Right forelimb (tissue), 1 donor: ENCODE measurements at regions not wholly inside any gene's neighbourhood (a gene's known extent, or its start where the extent isn't known, plus 50 kb on each side); places are given as distances from the start of the nearest gene placed in this dataset.

Experiments
- DNase-seq: peaks from one replicate; pipeline ENCODE4 v3.0.0-alpha.2; 2018

- no peak for DNase-seq
These were observed 427.4 kb downstream of the CETN3 start for GRCh38 chr5:89981878-89982773.

GRCh38 chr5:89981021-89981420, 428.5 kb downstream of the CETN3 start:
- no peak for DNase-seq

GRCh38 chr5:89973516-89973915, 436.0 kb downstream of the CETN3 start:
- DNase-seq = no peak

GRCh38 chr5:89972901-89973300, 436.7 kb downstream of the CETN3 start:
- no peak for DNase-seq

- DNase-seq = peak; percentile 43
These were observed 440.6 kb downstream of the CETN3 start for GRCh38 chr5:89968958-89969381.

GRCh38 chr5:89967771-89968444, 441.6 kb downstream of the CETN3 start:
- no peak for DNase-seq

- no peak for DNase-seq
These were observed 452.7 kb downstream of the CETN3 start for GRCh38 chr5:89956838-89957237.

GRCh38 chr5:89954916-89955315, 454.6 kb downstream of the CETN3 start:
- no peak for DNase-seq

GRCh38 chr5:89951876-89952275, 457.7 kb downstream of the CETN3 start:
- DNase-seq = no peak

GRCh38 chr5:89950234-89950633, 459.3 kb downstream of the CETN3 start:
- DNase-seq = no peak

- no peak for DNase-seq
These were observed 460.6 kb downstream of the CETN3 start for GRCh38 chr5:89948977-89949376.

- no peak for DNase-seq
These were observed 462.6 kb downstream of the CETN3 start for GRCh38 chr5:89946916-89947315.

- no peak for DNase-seq
These were observed 463.0 kb downstream of the CETN3 start for GRCh38 chr5:89946508-89946907.

GRCh38 chr5:89942171-89942570, 467.4 kb downstream of the CETN3 start:
- no peak for DNase-seq

- no peak for DNase-seq
These were observed 473.0 kb downstream of the CETN3 start for GRCh38 chr5:89936576-89936975.

- no peak for DNase-seq
These were observed 475.5 kb downstream of the CETN3 start for GRCh38 chr5:89934069-89934468.

GRCh38 chr5:89932771-89933181, 476.8 kb downstream of the CETN3 start:
- DNase-seq = no peak

- no peak for DNase-seq
These were observed 478.8 kb downstream of the CETN3 start for GRCh38 chr5:89930591-89931392.

- no peak for DNase-seq
These were observed 479.7 kb downstream of the CETN3 start for GRCh38 chr5:89929834-89930233.

GRCh38 chr5:89929173-89929572, 480.4 kb downstream of the CETN3 start:
- DNase-seq = no peak

- no peak for DNase-seq
These were observed 487.4 kb downstream of the CETN3 start for GRCh38 chr5:89922161-89922560.

- DNase-seq = no peak
These were observed 492.4 kb downstream of the CETN3 start for GRCh38 chr5:89917112-89917511.

GRCh38 chr5:89916131-89916530, 493.4 kb downstream of the CETN3 start:
- DNase-seq = no peak
